ENCODE measurements at regions not wholly inside any gene's neighbourhood (a gene's known extent, or its start where the extent isn't known, plus 50 kb on each side); places are given as distances from the start of the nearest gene placed in this dataset.

GRCh38 chr13:68944272-68944671 is 1163.4 kb upstream of the ATXN8OS start:
- TF ChIP-seq EZH2 (IDR thresholded peaks at IDR 0.05; ENCODE audit: insufficient read depth, poor library complexity, severe bottlenecking) (no peak), EZH2phosphoT487 (IDR thresholded peaks at IDR 0.05; ENCODE audit: insufficient read depth, low read depth) (no peak)

All from GM23248 (cell line).